Transverse colon (tissue), 4 donors: ENCODE measurements at regions not wholly inside any gene's neighbourhood (a gene's known extent, or its start where the extent isn't known, plus 50 kb on each side); places are given as distances from the start of the nearest gene placed in this dataset.
A peak's percentile ranks its signal among the peaks of the same experiment; 100 is the strongest.

ENCODE experiments used
- DNase-seq: peaks from one replicate; pipeline ENCODE4 v3.0.0-alpha.2; 2019
- H3K27ac ChIP-seq, 4 donors: fragments of 200-600 bp; sonication (generic); 2 replicates each; pipeline ENCODE4 v1.5.1; 2016 to 2018; ENCODE audit warnings: inconsistent platforms in 4 of 4
- H3K27me3 ChIP-seq: fragments of 200-600 bp; sonication (generic); 2 replicates; pipeline ENCODE4 v1.5.1; 2017; ENCODE audit warnings: inconsistent platforms
- H3K36me3 ChIP-seq, 4 donors: fragments of 200-600 bp; sonication (generic); 2 replicates each; pipeline ENCODE4 v1.5.1; 2017 to 2019; ENCODE audit warnings: inconsistent platforms in 4 of 4
- H3K4me1 ChIP-seq, 4 donors: fragments of 200-600 bp; sonication (generic); 2 replicates each; pipeline ENCODE4 v1.5.1; 2017 to 2020; ENCODE audit warnings: inconsistent platforms in 4 of 4
- H3K4me3 ChIP-seq, 4 donors: fragments of 200-600 bp; sonication (generic); 1 replicate in 1 of 4; 2 replicates in 3 of 4; pipeline versions ENCODE4 v1.5.1 to v1.6.1; 2017 to 2019; ENCODE audit warnings: inconsistent platforms in 4 of 4
- H3K9me3 ChIP-seq, 2 donors: fragments of 200-600 bp; sonication (generic); 2 replicates each; pipeline ENCODE4 v1.5.1; 2017 to 2019; ENCODE audit warnings: inconsistent platforms in 2 of 2
- CTCF ChIP-seq, 5 experiments: fragments of 200-600 bp in 3 of 5; fragments of 450-650 bp in 2 of 5; sonication (generic) in 3 of 5; IDR thresholded peaks; 1 replicate in 2 of 5; 2 replicates in 3 of 5; pipeline ENCODE4 v1.5.1; 2016 to 2017; ENCODE audit warnings: antibody characterized with exemption in 5 of 5, inconsistent platforms in 3 of 5, mild to moderate bottlenecking in 2 of 5, moderate library complexity in 1 of 5
- EP300 ChIP-seq: sonication (generic); formaldehyde crosslinking; IDR thresholded peaks from one replicate; pipeline ENCODE4 v1.6.1; 2017; ENCODE audit warnings: antibody characterized with exemption, low read depth
- POLR2A ChIP-seq: fragments of 450-650 bp; IDR thresholded peaks from one replicate; pipeline ENCODE4 v1.6.1; 2016; ENCODE audit warnings: antibody characterized with exemption, mild to moderate bottlenecking, moderate library complexity
- POLR2AphosphoS5 ChIP-seq, 3 donors: sonication (generic); formaldehyde crosslinking; IDR thresholded peaks; one replicate each; pipeline ENCODE4 v1.6.1; 2016; ENCODE audit warnings: antibody characterized with exemption in 3 of 3
- WGBS, 2 donors: methylation state at CpG; one replicate each; pipeline ENCODE4 v1.1.5; 2018; ENCODE audit warnings: low coverage in 1 of 2; 5-methylcytosine and 5-hydroxymethylcytosine counted together
- in situ Hi-C, 4 donors: fragments of 200-750 bp; cut with MboI; loops; one replicate each; pipeline versions ENCODE4 v1.15.0 to v1.15.1; 2017; ENCODE audit warnings: low sequenced_read_pairs in 3 of 4, low pct_ligation_motif_present in 1 of 4, low pct_unique_long_range_greater_than_20kb in 1 of 4
- intact Hi-C: fragments of 100-400 bp; cut with DNase I; formaldehyde crosslinking; loops from one replicate; pipeline ENCODE4 v1.15.1; 2023; ENCODE audit warnings: low total_unique reads

GRCh38 chr3:89697321-89697916, 590.0 kb downstream of the EPHA3 start:
- intact Hi-C loops = no loop called here
- Histone ChIP-seq H3K27ac (peak overlapping the region; percentile 22 to 57 (median 34)), H3K27me3 (no peaks in the 10 kb centered on the region), H3K9me3 (no peaks in the 10 kb centered on the region), H3K4me1 (peaks cover 3 to 36% (median 20%) of the 10 kb centered on the region in 4 donors), H3K4me3 (no peak overlapping the region), H3K36me3 (no peaks in the 10 kb centered on the region)
- in situ Hi-C loops = no loop called here
- 61 to 81% methylated on average over 5 to 7 of the region's 7 CpGs for WGBS, 2 donors
- DNase-seq = peak; percentile 12
- TF ChIP-seq POLR2AphosphoS5 (IDR thresholded peaks at IDR 0.05) (no peak), POLR2A (no peak), CTCF (IDR thresholded peaks at IDR 0.05) (no peak), EP300 (no peak)

- intact Hi-C loops = no loop called here
- peak overlapping the region; percentile 45 to 65 (median 57) for H3K27ac ChIP-seq
- no peak for TF ChIP-seq POLR2A
Observed at GRCh38 chr3:89698208-89698830, 590.9 kb downstream of the EPHA3 start.

GRCh38 chr3:89699229-89699628, 591.8 kb downstream of the EPHA3 start:
- Histone ChIP-seq H3K27me3 (no peaks in the 10 kb centered on the region), H3K36me3 (no peaks in the 10 kb centered on the region), H3K4me1 (peaks cover 3 to 36% (median 20%) of the 10 kb centered on the region in 4 donors), H3K4me3 (no peak overlapping the region), H3K9me3 (no peaks in the 10 kb centered on the region), H3K27ac (peak overlapping the region; percentile 45 to 65 (median 57))
- WGBS, 2 donors = 50 to 52% methylated on average over 1 to 4 of the region's 4 CpGs
- DNase-seq = peak; percentile 75
- no peak for TF ChIP-seq POLR2AphosphoS5 (IDR thresholded peaks at IDR 0.05)
- no peak for TF ChIP-seq CTCF (IDR thresholded peaks at IDR 0.05)
- no peak for TF ChIP-seq EP300
- no peak for TF ChIP-seq POLR2A
- in situ Hi-C loops = no loop called here
- intact Hi-C loops = no loop called here

More at GRCh38 chr3:89698208-89698830, 590.9 kb downstream of the EPHA3 start:
- 83 to 84% methylated on average over 2 to 3 of the region's 3 CpGs for WGBS, 2 donors
- Histone ChIP-seq H3K27me3 (no peaks in the 10 kb centered on the region), H3K4me1 (peaks cover 3 to 36% (median 20%) of the 10 kb centered on the region in 4 donors), H3K9me3 (no peaks in the 10 kb centered on the region), H3K4me3 (no peak overlapping the region), H3K36me3 (no peaks in the 10 kb centered on the region)
- in situ Hi-C loops = no loop called here
- no peak for DNase-seq

- Histone ChIP-seq H3K27me3 (no peaks in the 10 kb centered on the region), H3K4me3 (no peak overlapping the region), H3K9me3 (no peaks in the 10 kb centered on the region), H3K36me3 (no peaks in the 10 kb centered on the region), H3K4me1 (peaks cover 3 to 36% (median 20%) of the 10 kb centered on the region in 4 donors), H3K27ac (peak overlapping the region; percentile 42 to 65 (median 57))
- TF ChIP-seq POLR2AphosphoS5 (IDR thresholded peaks at IDR 0.05) = no peak
- no peak for TF ChIP-seq POLR2A
- TF ChIP-seq CTCF (IDR thresholded peaks at IDR 0.05) = no peak
- peak; percentile 52 for DNase-seq
- 82% methylated on average over 1 of the region's 1 CpG; no CpG with 5 or more reads in 1 of the 2 donors for WGBS, 2 donors
- intact Hi-C loops = no loop called here
- in situ Hi-C loops = no loop called here
Observed at GRCh38 chr3:89699771-89700170, 592.4 kb downstream of the EPHA3 start.
